IMR-90 (cell line): ENCODE measurements at regions not wholly inside any gene's neighbourhood (a gene's known extent, or its start where the extent isn't known, plus 50 kb on each side); places are given as distances from the start of the nearest gene placed in this dataset.

Experiments
- ATAC-seq: fragments of 200-7000 bp; cut with Tn5 transposase; 2 replicates; pipeline ENCODE4 v1.9.1; 2020; ENCODE audit warnings: low read depth, mild to moderate bottlenecking, moderate library complexity
- BruUV-seq: library from RNA; stranded (reverse); fragments of 400-500 nt; replicated peaks from 2 replicates; lab custom pipeline; 2021; lab: Mats Ljungman, UMichigan
- CTCF ChIA-PET: fragments of 300-600 bp; formaldehyde crosslinking; extraction: SDS; loops from one replicate; lab custom pipeline; 2021; ENCODE audit warnings: antibody characterized with exemption; lab: Yijun Ruan, JAX
- POLR2A ChIA-PET: fragments of 300-600 bp; sonication (Branson Sonifier 250); formaldehyde crosslinking; loops from one replicate; lab custom pipeline; 2022; ENCODE audit warnings: antibody characterized with exemption; ENCODE audit not compliant: unreplicated experiment; lab: Charles Lee
- DNase-seq: peaks from one replicate; pipeline ENCODE4 v3.0.0; 2013
- H2AFZ ChIP-seq: replicated peaks from 2 replicates; pipeline ENCODE3; 2013; ENCODE audit warnings: low read length, mild to moderate bottlenecking; ENCODE audit not compliant: poor library complexity
- H2AK5ac ChIP-seq: 2 replicates; pipeline ENCODE4 v1.6.1; 2013; ENCODE audit warnings: low read depth, low read length, inconsistent platforms
- H2AK9ac ChIP-seq: replicated peaks from 2 replicates; pipeline ENCODE3; 2013; ENCODE audit warnings: mild to moderate bottlenecking, low read depth, low read length, moderate library complexity; ENCODE audit not compliant: poor library complexity
- H2BK120ac ChIP-seq: 2 replicates; pipeline ENCODE4 v1.6.1; 2013; ENCODE audit warnings: low read depth, low read length, inconsistent platforms
- H2BK15ac ChIP-seq: 3 replicates; pipeline ENCODE4 v1.6.1; 2013; ENCODE audit warnings: low read depth, low read length, inconsistent platforms
- H2BK20ac ChIP-seq: 2 replicates; pipeline ENCODE4 v1.6.1; 2013; ENCODE audit warnings: low read depth, mild to moderate bottlenecking, inconsistent platforms, low read length, moderate library complexity
- H2BK5ac ChIP-seq: 2 replicates; pipeline ENCODE4 v1.6.1; 2013; ENCODE audit warnings: mild to moderate bottlenecking, low read depth, low read length, inconsistent platforms; ENCODE audit not compliant: poor library complexity, severe bottlenecking
- H3K14ac ChIP-seq: replicated peaks from 2 replicates; pipeline ENCODE4 v1.6.1; 2013; ENCODE audit warnings: low read depth, low read length, inconsistent platforms
- H3K18ac ChIP-seq: 2 replicates; pipeline ENCODE4 v1.6.1; 2013; ENCODE audit warnings: low read depth, low read length, control low read depth
- H3K23ac ChIP-seq: 2 replicates; pipeline ENCODE4 v1.6.1; 2013; ENCODE audit warnings: low read depth, low read length, inconsistent platforms
- H3K27ac ChIP-seq: 2 replicates; pipeline ENCODE4 v1.5.1; 2013; ENCODE audit warnings: mild to moderate bottlenecking, control low read depth, low read length; ENCODE audit not compliant: insufficient read depth
- H3K27me3 ChIP-seq: 2 replicates; pipeline ENCODE4 v1.6.1; 2013; ENCODE audit warnings: low read length; ENCODE audit not compliant: control insufficient read depth, insufficient read depth
- H3K36me3 ChIP-seq: 2 replicates; pipeline ENCODE4 v1.6.1; 2013; ENCODE audit warnings: low read length, mixed read lengths; ENCODE audit not compliant: control insufficient read depth, insufficient read depth
- H3K4ac ChIP-seq: 2 replicates; pipeline ENCODE4 v1.6.1; 2013; ENCODE audit warnings: low read depth, low read length, inconsistent platforms
- H3K4me1 ChIP-seq: 2 replicates; pipeline ENCODE4 v1.6.1; 2013; ENCODE audit warnings: low read length, mixed read lengths; ENCODE audit not compliant: control insufficient read depth, insufficient read depth
- H3K4me2 ChIP-seq: 2 replicates; pipeline ENCODE4 v1.6.1; 2013; ENCODE audit warnings: low read depth, mild to moderate bottlenecking, control low read depth, low read length, moderate library complexity
- H3K4me3 ChIP-seq: 2 replicates; pipeline ENCODE4 v1.5.1; 2013; ENCODE audit warnings: low read depth, mild to moderate bottlenecking, control low read depth, low read length, moderate library complexity; ENCODE audit not compliant: insufficient read depth
- H3K56ac ChIP-seq: 2 replicates; pipeline ENCODE4 v1.6.1; 2013; ENCODE audit warnings: low read length, inconsistent platforms; ENCODE audit not compliant: insufficient read depth; ENCODE audit errors: extremely low read depth
- H3K79me1 ChIP-seq, 2 experiments: 2 replicates each; pipeline ENCODE4 v1.6.1; 2013; ENCODE audit warnings: low read length in 2 of 2, inconsistent platforms in 1 of 2, low read depth in 1 of 2
- H3K9ac ChIP-seq: 2 replicates; pipeline ENCODE4 v1.6.1; 2013; ENCODE audit warnings: low read depth, low read length, control low read depth
- H3K9me1 ChIP-seq: 2 replicates; pipeline ENCODE4 v1.6.1; 2013; ENCODE audit warnings: low read length, inconsistent platforms; ENCODE audit not compliant: insufficient read depth
- H3K9me3 ChIP-seq: 2 replicates; pipeline ENCODE4 v1.6.1; 2013; ENCODE audit warnings: low read length; ENCODE audit not compliant: control insufficient read depth, insufficient read depth
- H4K20me1 ChIP-seq: 2 replicates; pipeline ENCODE4 v1.6.1; 2013; ENCODE audit warnings: low read length, inconsistent platforms; ENCODE audit not compliant: insufficient read depth
- H4K5ac ChIP-seq: 2 replicates; pipeline ENCODE4 v1.6.1; 2013; ENCODE audit warnings: mild to moderate bottlenecking, low read depth, low read length, control low read depth
- H4K8ac ChIP-seq, 2 experiments: 2 replicates each; pipeline ENCODE4 v1.6.1; 2013; ENCODE audit warnings: low read depth in 2 of 2, low read length in 2 of 2, control low read depth in 1 of 2, inconsistent platforms in 1 of 2
- H4K91ac ChIP-seq: 2 replicates; pipeline ENCODE4 v1.6.1; 2013; ENCODE audit warnings: low read depth, low read length, inconsistent platforms; ENCODE audit not compliant: insufficient read depth
- BHLHE40 ChIP-seq: fragments of 150-350 bp; IDR thresholded peaks from 2 replicates; pipeline ENCODE4 v1.6.1; 2016; ENCODE audit warnings: mild to moderate bottlenecking, low read depth, low read length
- CEBPB ChIP-seq: IDR thresholded peaks from 2 replicates; pipeline ENCODE4 v1.6.1; 2012; ENCODE audit warnings: low read depth, low read length, improper control_type of control experiment
- CHD1 ChIP-seq: IDR thresholded peaks from 2 replicates; pipeline ENCODE4 v1.6.1; 2012; ENCODE audit warnings: low read depth, low read length, improper control_type of control experiment
- CTCF ChIP-seq: conservative IDR thresholded peaks from 2 replicates; pipeline ENCODE4 v1.5.1; 2012; ENCODE audit warnings: mild to moderate bottlenecking, low read depth, low read length, improper control_type of control experiment
- ELK1 ChIP-seq: fragments of 150-350 bp; IDR thresholded peaks from 2 replicates; pipeline ENCODE4 v1.6.1; 2016; ENCODE audit warnings: low read depth, mild to moderate bottlenecking, low read length, moderate library complexity, borderline replicate concordance
- FOS ChIP-seq: fragments of 150-350 bp; IDR thresholded peaks from 2 replicates; pipeline ENCODE4 v1.6.1; 2016; ENCODE audit warnings: low read depth, low read length
- MAFK ChIP-seq: IDR thresholded peaks from 2 replicates; pipeline ENCODE4 v1.6.1; 2012; ENCODE audit warnings: low read depth, low read length, improper control_type of control experiment
- MAZ ChIP-seq: IDR thresholded peaks from 2 replicates; pipeline ENCODE4 v1.6.1; 2012; ENCODE audit warnings: low read depth, mild to moderate bottlenecking, low read length, improper control_type of control experiment, moderate library complexity, borderline replicate concordance
- MXI1 ChIP-seq: IDR thresholded peaks from 2 replicates; pipeline ENCODE4 v1.6.1; 2012; ENCODE audit warnings: low read depth, mild to moderate bottlenecking, low read length, moderate library complexity, borderline replicate concordance
- NFE2L2 ChIP-seq: fragments of 150-350 bp; IDR thresholded peaks from 2 replicates; pipeline ENCODE4 v1.6.1; 2016; ENCODE audit warnings: low read depth, mild to moderate bottlenecking, low read length
- POLR2A ChIP-seq: IDR thresholded peaks from 2 replicates; pipeline ENCODE4 v1.6.1; 2012; ENCODE audit warnings: mild to moderate bottlenecking, low read depth, low read length
- RAD21 ChIP-seq: IDR thresholded peaks from 2 replicates; pipeline ENCODE4 v1.6.1; 2012; ENCODE audit warnings: low read length, improper control_type of control experiment
- RCOR1 ChIP-seq: IDR thresholded peaks from 2 replicates; pipeline ENCODE4 v1.6.1; 2012; ENCODE audit warnings: mild to moderate bottlenecking, low read length, improper control_type of control experiment; ENCODE audit not compliant: insufficient replicate concordance
- RFX5 ChIP-seq: IDR thresholded peaks from 2 replicates; pipeline ENCODE4 v1.8.0; 2012; ENCODE audit warnings: low read depth, mild to moderate bottlenecking, low read length, moderate library complexity
- SMC3 ChIP-seq: fragments of 150-350 bp; IDR thresholded peaks from 2 replicates; pipeline ENCODE4 v1.6.1; 2016; ENCODE audit warnings: low read depth, mild to moderate bottlenecking, antibody characterized with exemption, low read length, moderate library complexity
- WGBS, 2 experiments: methylation state at CpG; one replicate each; pipeline versions ENCODE4 v1.1.5 to v1.1.7; 2013; ENCODE audit warnings: missing lambda C conversion rate in 2 of 2; ENCODE audit not compliant: insufficient read length in 1 of 2; ENCODE audit errors: extremely low coverage in 2 of 2; 5-methylcytosine and 5-hydroxymethylcytosine counted together
- dilution Hi-C: fragments of 300-500 bp; cut with HindIII; formaldehyde crosslinking; loops from one replicate; pipeline ENCODE4 v1.14.3; 2018; ENCODE audit warnings: low sequenced_read_pairs; ENCODE audit not compliant: unreplicated experiment
- in situ Hi-C: fragments of 300-500 bp; cut with MboI; formaldehyde crosslinking; loops from 3 replicates; pipeline ENCODE4 v1.14.3; 2019; ENCODE audit warnings: low sequenced_read_pairs, inconsistent platforms, mixed read lengths
- intact Hi-C: fragments of 100-400 bp; cut with micrococcal nuclease; formaldehyde crosslinking; loops from 2 replicates; pipeline ENCODE4 v1.10.0; 2022
- TF ChIP-seq, protein P1 (sequence below): fragments of 150-350 bp; IDR thresholded peaks from 2 replicates; pipeline ENCODE4 v1.6.1; 2017; ENCODE audit warnings: mild to moderate bottlenecking, antibody characterized with exemption, low read length, low read depth

DNA sequence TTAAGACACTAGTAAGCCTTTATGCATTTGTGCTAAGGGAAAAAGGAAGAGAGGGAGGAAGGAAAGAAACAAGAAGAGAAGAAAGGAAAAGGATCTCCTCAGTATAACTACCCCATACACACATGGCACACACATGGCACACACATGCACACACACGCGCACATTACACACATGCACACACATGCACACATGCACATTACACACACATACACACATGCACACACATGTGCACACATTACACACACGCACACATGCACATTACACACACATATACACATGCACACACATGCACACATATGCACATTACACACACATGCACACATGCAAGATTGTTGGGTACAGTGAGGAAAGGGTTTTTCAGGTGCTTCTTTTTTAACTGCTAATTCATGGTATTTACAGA, 311.2 kb downstream of the SKIDA1 start:
- in situ Hi-C loops (no loop called here), dilution Hi-C loops (no loop called here), intact Hi-C loops (no loop called here)
- H3K4me2 ChIP-seq: no peak overlapping the region
- no peak overlapping the region for H3K27ac ChIP-seq
- no peak overlapping the region for H3K4ac ChIP-seq
- H2AFZ ChIP-seq: no peak overlapping the region
- H2AK5ac ChIP-seq: no peak overlapping the region
- H3K14ac ChIP-seq: no peak overlapping the region
- H3K9me3 ChIP-seq: no peaks in the 10 kb centered on the region
- no peak overlapping the region for H2BK15ac ChIP-seq
- H4K5ac ChIP-seq: no peak overlapping the region
- no peaks in the 10 kb centered on the region for H3K9me1 ChIP-seq
- H4K91ac ChIP-seq: no peak overlapping the region
- POLR2A ChIA-PET: no interaction called here
- H3K18ac ChIP-seq: no peak overlapping the region
- H3K79me1 ChIP-seq: no peaks in the 10 kb centered on the region
- BruUV-seq: no TSS peak
- H4K20me1 ChIP-seq: no peaks in the 10 kb centered on the region
- H3K36me3 ChIP-seq: no peaks in the 10 kb centered on the region
- CTCF ChIA-PET: no interaction called here
- no peaks in the 10 kb centered on the region for H3K27me3 ChIP-seq
- WGBS, 2 experiments: no CpG with 5 or more reads among the region's 3 CpGs
- no peaks in the 10 kb centered on the region for H3K4me1 ChIP-seq
- H3K56ac ChIP-seq: no peak overlapping the region
- H4K8ac ChIP-seq: no peak overlapping the region
- no peak overlapping the region for H3K4me3 ChIP-seq
- DNase-seq: no peak
- TF ChIP-seq CEBPB (no peak), NFE2L2 (no peak), MAFK (no peak), POLR2A (no peak), FOS (no peak), RFX5 (no peak), BHLHE40 (no peak), RAD21 (no peak), SMC3 (no peak), ELK1 (no peak), MXI1 (no peak), CHD1 (no peak), RCOR1 (no peak), MAZ (no peak), CTCF (no peak)
- TF ChIP-seq, protein P1, sequence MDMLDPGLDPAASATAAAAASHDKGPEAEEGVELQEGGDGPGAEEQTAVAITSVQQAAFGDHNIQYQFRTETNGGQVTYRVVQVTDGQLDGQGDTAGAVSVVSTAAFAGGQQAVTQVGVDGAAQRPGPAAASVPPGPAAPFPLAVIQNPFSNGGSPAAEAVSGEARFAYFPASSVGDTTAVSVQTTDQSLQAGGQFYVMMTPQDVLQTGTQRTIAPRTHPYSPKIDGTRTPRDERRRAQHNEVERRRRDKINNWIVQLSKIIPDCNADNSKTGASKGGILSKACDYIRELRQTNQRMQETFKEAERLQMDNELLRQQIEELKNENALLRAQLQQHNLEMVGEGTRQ: no peak
- no peak overlapping the region for H2AK9ac ChIP-seq
- no peak for ATAC-seq
- H3K9ac ChIP-seq: no peak overlapping the region
- H2BK5ac ChIP-seq: no peak overlapping the region
- H2BK120ac ChIP-seq: no peak overlapping the region
- H2BK20ac ChIP-seq: no peak overlapping the region
- H3K23ac ChIP-seq: no peak overlapping the region
